Ishikawa (cell line): ENCODE measurements at regions not wholly inside any gene's neighbourhood (a gene's known extent, or its start where the extent isn't known, plus 50 kb on each side); places are given as distances from the start of the nearest gene placed in this dataset.

ENCODE experiments used
- RAD21 ChIP-seq: IDR thresholded peaks from 2 replicates; pipeline ENCODE4 v1.6.1; 2012; ENCODE audit warnings: low read depth
- TAF1 ChIP-seq: IDR thresholded peaks from 2 replicates; pipeline ENCODE4 v1.6.1; 2012; ENCODE audit warnings: low read depth, mild to moderate bottlenecking
- YY1 ChIP-seq: IDR thresholded peaks from 2 replicates; pipeline ENCODE4 v1.6.1; 2012; ENCODE audit warnings: low read depth
- TF ChIP-seq, protein P1 (sequence below): IDR thresholded peaks from 2 replicates; pipeline ENCODE4 v1.6.1; 2012
- TF ChIP-seq, protein P2 (sequence below): IDR thresholded peaks from 2 replicates; pipeline ENCODE4 v1.6.1; 2012; ENCODE audit warnings: low read depth, mild to moderate bottlenecking

DNA sequence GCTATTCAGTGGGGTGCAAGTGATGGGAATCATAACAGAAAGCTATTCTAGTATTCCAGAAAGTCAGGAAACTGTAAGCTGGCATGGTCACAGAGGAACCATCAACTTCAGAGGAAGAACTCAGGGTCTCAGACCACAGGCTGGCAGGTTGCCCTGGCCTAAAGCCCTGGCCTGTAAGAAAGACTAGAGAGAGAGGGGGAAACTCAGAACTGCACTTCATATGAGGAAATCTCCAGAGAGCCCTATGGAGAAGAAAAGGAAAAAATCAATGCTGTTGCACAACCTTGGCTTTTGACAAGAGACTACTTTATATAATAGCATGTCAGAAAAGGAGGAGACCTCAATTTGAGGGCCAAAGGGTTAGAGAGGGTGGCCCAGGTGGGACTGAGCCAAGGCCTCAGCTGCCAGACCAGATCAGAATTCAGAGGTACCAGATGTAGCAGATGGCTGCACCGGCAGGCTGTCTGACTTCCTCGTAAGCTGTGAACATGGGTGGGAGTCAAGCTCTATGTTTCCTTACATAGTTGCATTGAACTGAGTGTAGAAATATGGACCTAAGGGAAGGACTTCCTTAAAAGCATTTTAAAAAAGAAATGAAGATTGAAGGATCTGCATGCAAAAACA, 333.8 kb downstream of the PDCD6IP start:
- TF ChIP-seq, protein P1, sequence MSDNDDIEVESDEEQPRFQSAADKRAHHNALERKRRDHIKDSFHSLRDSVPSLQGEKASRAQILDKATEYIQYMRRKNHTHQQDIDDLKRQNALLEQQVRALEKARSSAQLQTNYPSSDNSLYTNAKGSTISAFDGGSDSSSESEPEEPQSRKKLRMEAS = no peak
- TF ChIP-seq RAD21 (no peak), TAF1 (no peak), YY1 (no peak)
- TF ChIP-seq, protein P2, sequence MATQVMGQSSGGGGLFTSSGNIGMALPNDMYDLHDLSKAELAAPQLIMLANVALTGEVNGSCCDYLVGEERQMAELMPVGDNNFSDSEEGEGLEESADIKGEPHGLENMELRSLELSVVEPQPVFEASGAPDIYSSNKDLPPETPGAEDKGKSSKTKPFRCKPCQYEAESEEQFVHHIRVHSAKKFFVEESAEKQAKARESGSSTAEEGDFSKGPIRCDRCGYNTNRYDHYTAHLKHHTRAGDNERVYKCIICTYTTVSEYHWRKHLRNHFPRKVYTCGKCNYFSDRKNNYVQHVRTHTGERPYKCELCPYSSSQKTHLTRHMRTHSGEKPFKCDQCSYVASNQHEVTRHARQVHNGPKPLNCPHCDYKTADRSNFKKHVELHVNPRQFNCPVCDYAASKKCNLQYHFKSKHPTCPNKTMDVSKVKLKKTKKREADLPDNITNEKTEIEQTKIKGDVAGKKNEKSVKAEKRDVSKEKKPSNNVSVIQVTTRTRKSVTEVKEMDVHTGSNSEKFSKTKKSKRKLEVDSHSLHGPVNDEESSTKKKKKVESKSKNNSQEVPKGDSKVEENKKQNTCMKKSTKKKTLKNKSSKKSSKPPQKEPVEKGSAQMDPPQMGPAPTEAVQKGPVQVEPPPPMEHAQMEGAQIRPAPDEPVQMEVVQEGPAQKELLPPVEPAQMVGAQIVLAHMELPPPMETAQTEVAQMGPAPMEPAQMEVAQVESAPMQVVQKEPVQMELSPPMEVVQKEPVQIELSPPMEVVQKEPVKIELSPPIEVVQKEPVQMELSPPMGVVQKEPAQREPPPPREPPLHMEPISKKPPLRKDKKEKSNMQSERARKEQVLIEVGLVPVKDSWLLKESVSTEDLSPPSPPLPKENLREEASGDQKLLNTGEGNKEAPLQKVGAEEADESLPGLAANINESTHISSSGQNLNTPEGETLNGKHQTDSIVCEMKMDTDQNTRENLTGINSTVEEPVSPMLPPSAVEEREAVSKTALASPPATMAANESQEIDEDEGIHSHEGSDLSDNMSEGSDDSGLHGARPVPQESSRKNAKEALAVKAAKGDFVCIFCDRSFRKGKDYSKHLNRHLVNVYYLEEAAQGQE = no peak
